Panc1 (cell line): ENCODE measurements at regions not wholly inside any gene's neighbourhood (a gene's known extent, or its start where the extent isn't known, plus 50 kb on each side); places are given as distances from the start of the nearest gene placed in this dataset.

ENCODE experiments used
- CTCF ChIP-seq: fragments of 450-650 bp; IDR thresholded peaks from 2 replicates; pipeline ENCODE4 v1.5.1; 2017; ENCODE audit warnings: mild to moderate bottlenecking
- POLR2AphosphoS5 ChIP-seq: IDR thresholded peaks from 2 replicates; pipeline ENCODE4 v1.6.1; 2012; ENCODE audit warnings: mild to moderate bottlenecking, low read depth, low read length, moderate library complexity
- SIN3A ChIP-seq: IDR thresholded peaks from 2 replicates; pipeline ENCODE4 v1.6.1; 2012; ENCODE audit warnings: low read depth, mild to moderate bottlenecking, low read length, moderate library complexity, borderline replicate concordance; ENCODE audit not compliant: insufficient read depth
- TCF7L2 ChIP-seq: IDR thresholded peaks from 2 replicates; pipeline ENCODE4 v1.6.1; 2011; ENCODE audit warnings: mild to moderate bottlenecking, low read depth, low read length, inconsistent platforms
- TF ChIP-seq, protein P1 (sequence below), 2 experiments: IDR thresholded peaks; 2 replicates each; pipeline ENCODE4 v1.6.1; 2011 to 2012; ENCODE audit warnings: low read depth in 2 of 2, control low read depth in 1 of 2, low read length in 1 of 2, mild to moderate bottlenecking in 1 of 2, moderate library complexity in 1 of 2; ENCODE audit not compliant: insufficient read depth in 1 of 2

DNA sequence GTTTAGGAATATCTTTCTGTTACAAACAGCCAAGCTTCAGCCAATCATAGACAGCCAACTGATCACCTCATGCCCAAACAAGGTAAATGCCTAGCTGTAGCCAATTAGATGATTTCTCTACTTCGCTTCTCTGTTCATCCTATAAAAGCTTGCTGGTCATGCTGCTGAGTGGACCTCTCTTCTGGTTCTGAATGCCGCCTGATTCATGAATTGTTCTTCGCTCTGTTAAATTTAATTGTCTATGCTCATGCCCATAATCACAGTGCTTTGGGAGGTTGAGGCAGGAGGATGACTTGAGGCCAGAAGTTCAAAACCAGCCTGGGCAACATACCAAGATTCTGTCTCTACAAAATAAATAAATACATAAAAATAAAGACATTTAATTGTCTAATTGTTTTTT is 698.1 kb upstream of the NRP1 start:
- TF ChIP-seq, protein P1, sequence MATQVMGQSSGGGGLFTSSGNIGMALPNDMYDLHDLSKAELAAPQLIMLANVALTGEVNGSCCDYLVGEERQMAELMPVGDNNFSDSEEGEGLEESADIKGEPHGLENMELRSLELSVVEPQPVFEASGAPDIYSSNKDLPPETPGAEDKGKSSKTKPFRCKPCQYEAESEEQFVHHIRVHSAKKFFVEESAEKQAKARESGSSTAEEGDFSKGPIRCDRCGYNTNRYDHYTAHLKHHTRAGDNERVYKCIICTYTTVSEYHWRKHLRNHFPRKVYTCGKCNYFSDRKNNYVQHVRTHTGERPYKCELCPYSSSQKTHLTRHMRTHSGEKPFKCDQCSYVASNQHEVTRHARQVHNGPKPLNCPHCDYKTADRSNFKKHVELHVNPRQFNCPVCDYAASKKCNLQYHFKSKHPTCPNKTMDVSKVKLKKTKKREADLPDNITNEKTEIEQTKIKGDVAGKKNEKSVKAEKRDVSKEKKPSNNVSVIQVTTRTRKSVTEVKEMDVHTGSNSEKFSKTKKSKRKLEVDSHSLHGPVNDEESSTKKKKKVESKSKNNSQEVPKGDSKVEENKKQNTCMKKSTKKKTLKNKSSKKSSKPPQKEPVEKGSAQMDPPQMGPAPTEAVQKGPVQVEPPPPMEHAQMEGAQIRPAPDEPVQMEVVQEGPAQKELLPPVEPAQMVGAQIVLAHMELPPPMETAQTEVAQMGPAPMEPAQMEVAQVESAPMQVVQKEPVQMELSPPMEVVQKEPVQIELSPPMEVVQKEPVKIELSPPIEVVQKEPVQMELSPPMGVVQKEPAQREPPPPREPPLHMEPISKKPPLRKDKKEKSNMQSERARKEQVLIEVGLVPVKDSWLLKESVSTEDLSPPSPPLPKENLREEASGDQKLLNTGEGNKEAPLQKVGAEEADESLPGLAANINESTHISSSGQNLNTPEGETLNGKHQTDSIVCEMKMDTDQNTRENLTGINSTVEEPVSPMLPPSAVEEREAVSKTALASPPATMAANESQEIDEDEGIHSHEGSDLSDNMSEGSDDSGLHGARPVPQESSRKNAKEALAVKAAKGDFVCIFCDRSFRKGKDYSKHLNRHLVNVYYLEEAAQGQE (IDR thresholded peaks at IDR 0.05; ENCODE audit: insufficient read depth in 1 of 2, low read depth in 2 of 2, low read length in 1 of 2): no peak
- TF ChIP-seq CTCF: no peak
- TF ChIP-seq POLR2AphosphoS5: no peak
- TF ChIP-seq TCF7L2: no peak
- TF ChIP-seq SIN3A: no peak
